ENCODE measurements at regions not wholly inside any gene's neighbourhood (a gene's known extent, or its start where the extent isn't known, plus 50 kb on each side); places are given as distances from the start of the nearest gene placed in this dataset.

GRCh38 chr4:36445480-36445879 lies 164.1 kb downstream of the DTHD1 start:
- no peak for TF ChIP-seq POLR2A (IDR thresholded peaks at IDR 0.05; ENCODE audit: low read length)
- TF ChIP-seq GATA1 (IDR thresholded peaks at IDR 0.05; ENCODE audit: low read depth, low read length), result no peak
